Coronary artery (tissue), 2 donors: ENCODE measurements at regions not wholly inside any gene's neighbourhood (a gene's known extent, or its start where the extent isn't known, plus 50 kb on each side); places are given as distances from the start of the nearest gene placed in this dataset.
"Not testable (repeated sequence)": the region's sequence is repeated elsewhere in the genome, so short reads cannot be mapped to it uniquely, and the experiment has no call there.

Experiments
- DNase-seq: peaks from one replicate; pipeline ENCODE4 v3.0.0-alpha.2; 2017; ENCODE audit warnings: low spot score
- H3K27ac ChIP-seq, 2 donors: fragments of 200-600 bp; sonication (generic); one replicate each; pipeline ENCODE4 v1.5.1; 2016 to 2019
- H3K4me3 ChIP-seq: fragments of 200-600 bp; sonication (generic); 2 replicates; pipeline ENCODE4 v1.5.1; 2016; ENCODE audit warnings: mild to moderate bottlenecking, moderate library complexity
- TF ChIP-seq, protein P1 (sequence below): fragments of 200-600 bp; sonication (generic); IDR thresholded peaks from one replicate; pipeline ENCODE4 v1.5.1; 2019; ENCODE audit warnings: antibody characterized with exemption

- Histone ChIP-seq H3K27ac (no peak overlapping the region), H3K4me3 (no peak overlapping the region)
- no peak for DNase-seq
- TF ChIP-seq, protein P1, sequence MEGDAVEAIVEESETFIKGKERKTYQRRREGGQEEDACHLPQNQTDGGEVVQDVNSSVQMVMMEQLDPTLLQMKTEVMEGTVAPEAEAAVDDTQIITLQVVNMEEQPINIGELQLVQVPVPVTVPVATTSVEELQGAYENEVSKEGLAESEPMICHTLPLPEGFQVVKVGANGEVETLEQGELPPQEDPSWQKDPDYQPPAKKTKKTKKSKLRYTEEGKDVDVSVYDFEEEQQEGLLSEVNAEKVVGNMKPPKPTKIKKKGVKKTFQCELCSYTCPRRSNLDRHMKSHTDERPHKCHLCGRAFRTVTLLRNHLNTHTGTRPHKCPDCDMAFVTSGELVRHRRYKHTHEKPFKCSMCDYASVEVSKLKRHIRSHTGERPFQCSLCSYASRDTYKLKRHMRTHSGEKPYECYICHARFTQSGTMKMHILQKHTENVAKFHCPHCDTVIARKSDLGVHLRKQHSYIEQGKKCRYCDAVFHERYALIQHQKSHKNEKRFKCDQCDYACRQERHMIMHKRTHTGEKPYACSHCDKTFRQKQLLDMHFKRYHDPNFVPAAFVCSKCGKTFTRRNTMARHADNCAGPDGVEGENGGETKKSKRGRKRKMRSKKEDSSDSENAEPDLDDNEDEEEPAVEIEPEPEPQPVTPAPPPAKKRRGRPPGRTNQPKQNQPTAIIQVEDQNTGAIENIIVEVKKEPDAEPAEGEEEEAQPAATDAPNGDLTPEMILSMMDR, result no peak
These were observed 173.7 kb upstream of the ATP5MC3 start for GRCh38 chr2:175355246-175355645.

- DNase-seq, result no peak
- H3K27ac ChIP-seq, result no peak overlapping the region
- no peak overlapping the region for H3K4me3 ChIP-seq
- TF ChIP-seq, protein P1, result no peak
These were observed 171.8 kb upstream of the ATP5MC3 start for GRCh38 chr2:175353275-175353674.

DNA sequence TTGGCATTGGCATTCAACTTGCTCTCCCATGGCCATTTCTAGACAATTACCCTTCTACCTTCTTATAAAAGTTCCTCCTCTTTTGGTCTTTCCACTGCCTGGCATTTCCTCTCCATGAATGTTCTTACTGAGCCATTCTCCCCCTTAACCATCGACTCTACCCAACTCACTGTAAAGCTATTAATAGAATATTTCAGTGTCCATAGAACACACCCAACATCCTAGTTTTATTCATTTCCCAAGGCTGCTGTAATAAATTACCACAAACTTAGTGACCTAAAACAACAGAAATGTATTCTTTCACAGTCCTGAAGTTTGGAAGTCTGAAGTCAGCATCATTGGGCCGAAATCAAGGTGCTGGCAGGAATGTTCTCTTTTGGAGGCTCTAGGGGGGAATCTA, 170.0 kb upstream of the ATP5MC3 start:
- TF ChIP-seq, protein P1, result no peak
- H3K4me3 ChIP-seq, result no peak overlapping the region
- no peak for DNase-seq
- no peak overlapping the region for H3K27ac ChIP-seq

GRCh38 chr2:175350105-175350504, 168.6 kb upstream of the ATP5MC3 start:
- TF ChIP-seq, protein P1, result no peak
- no peak for DNase-seq
- H3K4me3 ChIP-seq, result no peak overlapping the region
- H3K27ac ChIP-seq, result no peak overlapping the region

DNA sequence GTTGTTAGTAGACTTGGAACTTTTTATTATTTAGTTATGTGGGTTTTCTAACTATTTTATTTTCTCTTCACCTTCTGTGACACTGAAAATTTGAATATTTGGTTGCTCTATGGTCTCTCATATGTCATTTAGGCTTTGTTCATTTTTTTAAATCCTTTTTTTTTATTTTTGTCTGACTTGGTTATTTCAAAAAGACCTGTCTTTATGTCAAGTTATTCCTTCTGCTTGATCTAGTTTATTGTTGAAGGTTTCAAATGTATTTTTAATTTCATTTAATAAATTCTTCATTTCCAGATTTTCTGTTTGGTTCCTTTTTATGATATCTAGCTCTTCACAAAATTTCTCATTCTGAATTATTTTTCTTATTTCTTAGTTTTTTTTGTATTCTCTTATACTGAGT, 160.6 kb upstream of the ATP5MC3 start:
- Histone ChIP-seq H3K4me3 (no peak overlapping the region), H3K27ac (no peak overlapping the region)
- TF ChIP-seq, protein P1, result no peak
- no peak for DNase-seq

GRCh38 chr2:175330195-175330594, 148.7 kb upstream of the ATP5MC3 start:
- TF ChIP-seq, protein P1, result no peak
- H3K27ac ChIP-seq, result no peak overlapping the region
- DNase-seq, result no peak
- no peak overlapping the region for H3K4me3 ChIP-seq

GRCh38 chr2:175326801-175327200, 145.3 kb upstream of the ATP5MC3 start:
- DNase-seq, result no peak
- no peak overlapping the region for H3K27ac ChIP-seq
- H3K4me3 ChIP-seq, result no peak overlapping the region
- TF ChIP-seq, protein P1, result no peak

- not testable (repeated sequence) for DNase-seq, H3K27ac ChIP-seq, H3K4me3 ChIP-seq
These were observed 144.7 kb upstream of the ATP5MC3 start for GRCh38 chr2:175326164-175326563.
